ENCODE measurements at regions not wholly inside any gene's neighbourhood (a gene's known extent, or its start where the extent isn't known, plus 50 kb on each side); places are given as distances from the start of the nearest gene placed in this dataset.

GRCh38 chr4:100786481-100786880, 268.7 kb upstream of the EMCN start:
- TF ChIP-seq, protein P1, sequence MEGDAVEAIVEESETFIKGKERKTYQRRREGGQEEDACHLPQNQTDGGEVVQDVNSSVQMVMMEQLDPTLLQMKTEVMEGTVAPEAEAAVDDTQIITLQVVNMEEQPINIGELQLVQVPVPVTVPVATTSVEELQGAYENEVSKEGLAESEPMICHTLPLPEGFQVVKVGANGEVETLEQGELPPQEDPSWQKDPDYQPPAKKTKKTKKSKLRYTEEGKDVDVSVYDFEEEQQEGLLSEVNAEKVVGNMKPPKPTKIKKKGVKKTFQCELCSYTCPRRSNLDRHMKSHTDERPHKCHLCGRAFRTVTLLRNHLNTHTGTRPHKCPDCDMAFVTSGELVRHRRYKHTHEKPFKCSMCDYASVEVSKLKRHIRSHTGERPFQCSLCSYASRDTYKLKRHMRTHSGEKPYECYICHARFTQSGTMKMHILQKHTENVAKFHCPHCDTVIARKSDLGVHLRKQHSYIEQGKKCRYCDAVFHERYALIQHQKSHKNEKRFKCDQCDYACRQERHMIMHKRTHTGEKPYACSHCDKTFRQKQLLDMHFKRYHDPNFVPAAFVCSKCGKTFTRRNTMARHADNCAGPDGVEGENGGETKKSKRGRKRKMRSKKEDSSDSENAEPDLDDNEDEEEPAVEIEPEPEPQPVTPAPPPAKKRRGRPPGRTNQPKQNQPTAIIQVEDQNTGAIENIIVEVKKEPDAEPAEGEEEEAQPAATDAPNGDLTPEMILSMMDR (IDR thresholded peaks at IDR 0.05) = no peak

GRCh38 chr4:100782356-100782755, 264.5 kb upstream of the EMCN start:
- TF ChIP-seq, protein P1 (IDR thresholded peaks at IDR 0.05) = no peak

DNA sequence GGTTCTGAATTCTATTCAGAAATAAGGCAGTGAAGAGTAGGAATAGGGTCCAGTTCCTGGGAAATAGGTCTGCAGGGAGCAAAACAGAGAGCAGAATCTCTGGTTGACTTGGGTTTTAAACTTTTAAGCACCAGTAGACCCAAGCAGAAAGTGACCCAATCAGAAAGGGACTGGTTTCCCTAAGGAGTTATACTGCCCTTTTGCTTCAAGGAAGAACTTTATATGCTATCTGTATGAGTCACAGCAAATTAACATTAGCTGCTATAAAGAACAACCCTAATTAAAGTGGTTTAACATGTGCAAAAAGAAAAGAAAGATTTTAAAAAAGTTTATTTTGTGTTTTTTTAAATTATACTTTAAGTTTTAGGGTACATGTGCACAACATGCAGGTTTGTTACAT, 263.6 kb upstream of the EMCN start:
- TF ChIP-seq, protein P1 (IDR thresholded peaks at IDR 0.05) = no peak

DNA sequence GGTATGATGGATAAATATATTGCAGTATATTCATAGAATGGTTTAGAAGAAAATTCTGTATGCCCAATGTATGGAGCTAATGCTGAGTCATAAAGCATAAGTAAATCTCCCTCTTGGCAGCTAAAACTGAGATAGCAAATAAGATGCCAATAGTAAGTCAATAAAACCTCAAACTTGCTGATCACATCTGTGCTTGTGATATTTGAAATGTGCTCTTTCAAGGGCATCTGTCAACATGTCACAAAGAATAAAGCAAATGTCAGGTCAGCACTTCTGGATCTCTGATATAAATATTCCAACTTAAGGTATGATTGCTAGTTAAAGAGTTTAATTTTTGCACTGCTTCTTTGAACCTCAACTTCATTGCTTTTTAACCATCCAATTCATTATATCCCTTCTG, 262.3 kb upstream of the EMCN start:
- TF ChIP-seq, protein P1 (IDR thresholded peaks at IDR 0.05) = no peak

GRCh38 chr4:100778431-100778830, 260.6 kb upstream of the EMCN start:
- TF ChIP-seq, protein P1 (IDR thresholded peaks at IDR 0.05) = no peak

- TF ChIP-seq, protein P1 (IDR thresholded peaks at IDR 0.05) = no peak
Observed at GRCh38 chr4:100762738-100763137, 244.9 kb upstream of the EMCN start.

DNA sequence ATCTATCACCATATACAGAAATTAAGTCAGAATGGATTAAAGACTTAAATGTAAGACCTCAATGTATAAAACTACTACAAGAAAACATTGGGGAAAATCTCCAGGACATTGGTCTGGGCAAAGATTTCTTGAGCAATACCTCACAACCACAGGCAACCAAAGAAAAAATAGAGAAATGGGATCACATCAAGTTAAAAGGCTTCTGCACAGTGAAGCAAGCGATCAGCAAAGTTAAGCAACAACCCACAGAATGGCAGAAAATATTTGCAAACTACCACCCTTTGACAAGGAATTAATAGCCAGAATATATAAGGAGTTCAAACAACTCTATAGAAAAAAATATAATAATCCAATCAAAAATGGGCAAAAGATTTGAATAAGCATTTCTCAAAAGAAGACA, 236.9 kb upstream of the EMCN start:
- TF ChIP-seq, protein P1 (IDR thresholded peaks at IDR 0.05) = no peak

DNA sequence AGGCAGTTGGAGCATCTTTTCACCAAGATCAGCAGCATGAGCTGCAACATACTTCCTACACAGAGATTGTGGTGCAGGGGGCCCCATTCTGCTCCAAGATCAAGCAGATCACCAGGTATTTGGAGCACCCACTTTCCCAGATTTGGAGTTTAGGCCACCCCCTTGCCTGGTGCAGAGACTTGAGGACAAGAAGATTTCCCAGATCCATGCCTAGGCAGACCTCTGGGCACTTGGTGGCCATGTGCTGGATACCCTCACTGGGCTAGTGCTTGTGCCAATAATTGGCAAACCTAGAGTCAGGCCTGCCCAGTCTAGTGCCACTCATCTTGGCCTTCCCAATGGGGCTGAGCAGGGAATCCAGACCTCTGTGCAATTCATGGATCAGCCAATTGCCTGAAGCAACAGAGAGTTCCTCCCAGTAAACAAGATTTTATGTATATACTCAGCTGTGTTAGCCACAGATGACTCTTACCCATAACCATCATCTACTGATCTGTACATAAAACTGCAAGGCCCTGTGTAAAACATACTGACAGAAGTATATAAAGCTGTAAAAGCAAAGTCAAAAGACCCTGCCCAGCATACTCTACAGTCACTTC, 228.4 kb upstream of the EMCN start:
- TF ChIP-seq, protein P1 (IDR thresholded peaks at IDR 0.05) = no peak

Data from LNCAP (cell line).